HG03159 (cell line): ENCODE measurements at regions not wholly inside any gene's neighbourhood (a gene's known extent, or its start where the extent isn't known, plus 50 kb on each side); places are given as distances from the start of the nearest gene placed in this dataset.
"Not testable (repeated sequence)": the region's sequence is repeated elsewhere in the genome, so short reads cannot be mapped to it uniquely, and the experiment has no call there.

Experiments
- ATAC-seq: cut with Tn5 transposase; IDR thresholded peaks from one replicate; pipeline ENCODE4 v1.9.1; 2021; ENCODE audit warnings: mild to moderate bottlenecking, moderate library complexity; ENCODE audit not compliant: unreplicated experiment

DNA sequence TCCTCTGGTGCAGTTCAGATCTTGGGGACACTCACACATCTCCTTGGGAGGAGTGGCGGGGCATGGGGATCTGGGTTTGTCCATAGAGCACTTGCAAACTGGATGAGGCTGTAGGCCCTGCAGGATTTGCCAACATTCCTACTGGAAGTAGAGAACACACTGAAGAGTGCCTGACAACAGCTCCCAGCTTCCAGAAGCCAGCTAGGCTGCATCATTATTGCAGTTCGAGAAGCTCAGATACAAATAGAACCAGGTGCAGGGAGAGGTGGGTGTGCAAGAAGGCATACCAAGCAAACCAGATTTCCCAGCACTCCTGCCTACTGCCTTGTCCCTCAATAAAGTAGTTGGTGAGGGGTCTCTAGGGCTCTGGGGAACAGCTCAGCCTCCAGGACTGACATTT lies 52.5 kb downstream of the RHOB start:
- no peak for ATAC-seq

DNA sequence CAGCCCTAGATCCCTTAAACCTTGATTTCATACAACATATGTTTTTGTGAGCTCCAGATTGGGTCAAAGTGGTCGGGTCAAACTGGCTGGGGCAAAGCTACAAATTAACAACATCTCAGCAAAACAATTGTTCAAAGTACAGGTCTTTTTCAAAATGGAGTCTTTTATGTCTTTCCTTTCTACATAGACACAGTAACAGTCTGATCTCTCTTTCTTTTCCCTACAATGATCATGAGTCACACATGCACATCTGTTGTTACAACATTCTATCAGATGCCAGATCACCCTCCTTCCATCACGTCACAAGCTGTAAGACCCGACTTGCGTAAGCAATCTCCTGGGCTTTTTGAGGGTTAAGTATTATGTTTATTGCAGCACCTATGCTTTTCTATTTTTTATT lies 55.1 kb downstream of the RHOB start:
- no peak for ATAC-seq

DNA sequence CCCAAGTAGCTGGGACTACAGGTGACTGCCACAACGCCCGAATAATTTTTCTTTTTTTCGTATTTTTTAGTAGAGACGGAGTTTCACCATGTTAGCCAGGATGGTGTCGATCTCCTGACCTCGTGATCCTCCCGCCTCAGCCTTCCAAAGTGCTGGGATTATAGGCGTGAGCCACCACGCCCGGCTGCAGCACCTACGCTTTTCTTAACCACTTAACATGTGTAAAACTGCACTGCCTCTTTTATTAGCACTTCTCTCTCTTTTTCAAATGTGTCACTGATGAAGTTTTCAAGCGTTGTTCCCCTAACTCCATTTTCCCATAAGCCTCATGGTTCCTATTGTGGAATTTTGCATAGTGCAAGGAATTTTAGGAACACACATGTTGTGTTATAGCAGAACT lies 55.6 kb downstream of the RHOB start:
- ATAC-seq, result not testable (repeated sequence)

DNA sequence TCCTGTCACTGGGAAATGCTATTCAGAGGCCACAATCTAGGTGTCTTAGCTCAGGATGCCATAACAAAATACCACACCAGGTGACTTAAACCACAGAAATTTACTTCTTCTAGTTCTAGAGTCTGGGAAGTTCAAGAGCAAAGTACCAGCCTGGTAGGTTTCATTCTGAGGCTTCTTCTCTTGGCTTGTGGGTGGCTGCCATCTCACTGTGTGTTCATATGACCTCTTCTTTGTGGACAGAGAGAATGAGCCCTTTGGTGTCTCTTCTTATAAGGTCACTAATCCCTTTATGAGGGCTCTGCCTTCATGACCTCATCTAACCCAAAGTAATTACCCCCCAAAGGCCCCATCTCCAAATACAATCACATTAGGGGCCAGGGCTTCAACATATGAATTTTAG lies 57.3 kb downstream of the RHOB start:
- no peak for ATAC-seq

DNA sequence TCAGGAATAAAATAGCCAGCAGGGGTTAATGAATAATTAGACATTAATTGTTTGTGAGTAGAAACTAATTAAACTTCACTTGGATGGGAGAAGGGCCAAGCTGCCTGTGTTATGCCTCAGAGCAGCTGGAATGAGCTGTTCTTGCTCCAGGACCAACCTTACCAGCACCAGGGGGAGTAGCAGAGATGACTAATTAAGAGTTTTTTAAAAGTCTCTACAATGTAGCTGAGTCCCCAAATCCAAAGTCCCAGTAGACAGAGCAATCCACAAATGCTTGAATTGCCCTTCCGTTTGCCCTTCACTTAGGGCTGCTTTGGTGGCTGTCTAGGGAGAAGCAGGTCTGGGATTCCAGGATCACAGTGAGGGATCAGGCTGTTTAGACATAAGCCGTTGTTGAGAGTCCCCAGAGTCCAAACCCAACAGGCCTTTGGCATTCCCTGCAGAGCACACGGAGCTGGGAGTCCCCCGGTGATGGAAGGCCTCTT lies 59.4 kb downstream of the RHOB start:
- ATAC-seq, result no peak

DNA sequence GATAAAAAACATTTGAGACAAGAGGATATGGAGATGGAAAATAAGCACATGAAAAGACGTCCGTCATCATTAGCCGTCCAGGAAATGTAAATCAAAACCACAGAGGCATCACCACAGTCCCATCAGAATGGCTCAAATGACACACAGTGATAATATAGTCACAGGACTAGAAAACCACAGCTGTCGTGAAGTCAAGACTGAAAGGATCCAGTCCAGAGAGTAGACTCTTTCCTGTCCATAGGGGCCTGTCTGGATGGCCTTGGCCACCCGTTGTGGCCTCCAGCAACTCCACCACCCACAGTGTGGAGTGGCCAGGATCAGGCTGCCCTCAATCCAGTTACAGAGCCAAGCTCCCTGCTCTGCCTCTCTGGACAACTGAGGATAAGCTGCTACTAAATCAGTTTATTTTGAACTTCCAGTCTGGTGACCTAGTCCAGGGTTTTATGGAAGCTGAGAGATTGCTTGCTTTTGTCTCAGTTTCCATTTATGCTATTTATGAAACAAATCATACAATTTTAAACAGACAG lies 60.4 kb downstream of the RHOB start:
- peak; percentile 96 for ATAC-seq

DNA sequence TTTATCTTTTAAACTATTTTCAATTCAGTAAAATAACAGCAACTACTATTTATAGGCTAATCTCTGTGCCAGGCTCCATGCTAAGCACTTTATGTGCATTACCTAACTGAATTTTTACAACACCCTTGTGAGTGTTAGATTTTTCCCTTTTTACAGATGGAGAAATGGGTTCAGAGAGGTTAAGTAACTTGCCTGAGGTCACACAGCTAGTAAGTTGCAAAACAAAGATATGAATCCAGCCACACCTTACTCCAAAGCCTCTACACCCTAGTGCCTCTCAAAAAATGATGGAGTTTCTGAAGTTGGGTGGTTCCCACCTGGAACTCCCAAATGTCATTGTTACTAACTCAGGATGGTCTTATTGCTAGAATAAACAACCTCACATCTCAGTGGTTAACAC lies 60.8 kb downstream of the RHOB start:
- ATAC-seq, result no peak

DNA sequence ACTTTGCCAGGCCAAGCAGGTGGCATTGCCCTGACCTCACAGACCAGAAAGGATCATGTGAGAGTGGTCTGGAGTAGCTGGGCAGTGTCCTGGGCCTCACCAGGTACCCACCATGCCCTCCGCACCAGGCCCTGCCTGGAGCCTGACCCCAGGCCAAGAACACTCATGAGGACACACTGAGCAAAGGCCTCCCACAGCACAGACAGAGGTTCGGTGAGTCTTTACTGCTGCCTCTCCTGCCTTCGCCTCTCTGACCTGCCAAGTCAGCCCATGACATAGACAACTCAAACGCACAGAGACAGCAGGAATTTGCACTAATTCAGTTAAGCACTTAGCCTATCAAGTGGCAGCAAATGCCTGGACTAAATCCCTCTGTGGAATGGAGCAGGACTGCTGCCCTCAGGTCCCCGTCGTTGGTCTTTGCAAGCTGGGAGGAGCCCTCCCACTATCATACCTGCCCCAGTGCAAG lies 62.5 kb downstream of the RHOB start:
- ATAC-seq, result no peak

DNA sequence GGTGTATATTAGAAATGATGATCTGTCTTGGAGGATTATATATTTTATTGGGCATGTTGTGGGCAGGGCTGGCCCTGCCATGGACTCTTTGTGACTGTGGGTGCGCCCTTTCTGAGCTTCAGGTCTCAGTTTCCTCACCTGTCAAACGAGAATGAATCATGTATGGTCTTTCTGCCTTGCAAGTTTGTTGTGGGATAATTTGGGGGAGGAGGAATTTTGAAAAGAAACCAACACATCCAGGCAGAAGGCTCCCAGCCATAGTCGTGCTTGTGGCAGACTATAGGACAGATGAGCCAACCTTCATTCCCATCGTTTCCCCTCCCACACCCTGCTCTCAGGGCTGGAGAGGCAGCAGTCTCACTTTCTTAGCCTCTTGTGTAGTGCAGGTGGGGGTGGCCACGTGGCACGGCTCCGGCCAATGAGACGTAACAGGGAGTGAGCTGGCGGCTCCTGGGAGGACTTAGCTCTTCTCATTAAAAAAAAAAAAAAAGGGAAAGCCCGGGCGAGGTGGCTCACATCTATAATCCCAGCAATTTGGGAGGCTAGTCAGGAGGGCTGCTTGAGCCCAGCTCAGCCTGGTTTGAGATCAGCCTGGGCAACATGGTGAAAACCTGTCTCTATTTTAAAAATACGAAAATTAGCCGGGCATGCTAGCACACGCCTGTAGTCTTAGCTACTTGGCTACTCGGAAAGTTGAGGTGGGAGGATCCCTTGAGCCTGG lies 63.1 kb downstream of the RHOB start:
- no peak for ATAC-seq

DNA sequence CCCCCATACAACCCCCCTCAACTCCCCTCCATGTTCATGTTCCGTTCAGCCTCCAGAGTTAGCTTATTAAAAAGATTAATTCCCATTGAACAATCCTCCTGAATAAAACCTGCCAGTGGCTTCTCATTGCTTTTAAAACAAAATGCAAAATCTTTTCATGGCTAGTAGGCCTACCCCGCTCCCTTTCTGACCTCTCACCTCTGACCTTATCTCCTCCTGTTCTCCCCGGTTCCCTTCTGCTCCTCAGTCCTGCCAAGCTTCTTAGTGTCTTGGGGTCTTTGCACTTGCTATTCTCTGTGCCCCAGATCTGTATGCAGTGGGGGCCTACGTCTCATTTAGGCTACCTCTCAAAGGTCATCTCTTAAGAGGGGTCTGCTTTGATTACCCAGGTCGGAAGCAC lies 64.3 kb downstream of the RHOB start:
- no peak for ATAC-seq

DNA sequence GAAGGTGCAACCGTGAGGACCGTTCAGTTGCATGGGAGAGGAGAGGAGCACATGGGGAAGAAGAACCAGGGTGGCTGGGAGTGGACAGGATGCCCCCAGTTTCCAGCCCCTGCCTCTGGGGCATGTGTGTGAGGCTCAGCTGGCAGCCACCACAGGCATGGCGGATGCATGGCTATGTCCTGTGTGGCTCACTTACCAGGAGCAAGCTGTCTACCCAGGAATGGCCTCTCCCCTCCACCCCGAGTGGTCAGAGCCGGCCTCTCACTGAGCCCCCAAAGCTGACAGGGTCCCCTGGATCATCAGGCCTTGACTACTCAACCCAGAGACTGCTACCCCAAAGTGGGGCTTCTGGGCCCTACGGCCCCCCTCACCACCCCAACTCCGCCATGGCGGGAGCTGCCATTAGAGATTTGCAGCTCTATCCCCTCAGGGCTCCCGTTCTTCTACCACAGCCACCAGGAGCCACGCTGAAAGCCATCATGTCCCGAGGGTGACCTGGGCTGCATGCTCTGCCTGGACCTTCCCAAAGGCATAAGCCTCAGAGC lies 65.3 kb downstream of the RHOB start:
- ATAC-seq, result no peak

DNA sequence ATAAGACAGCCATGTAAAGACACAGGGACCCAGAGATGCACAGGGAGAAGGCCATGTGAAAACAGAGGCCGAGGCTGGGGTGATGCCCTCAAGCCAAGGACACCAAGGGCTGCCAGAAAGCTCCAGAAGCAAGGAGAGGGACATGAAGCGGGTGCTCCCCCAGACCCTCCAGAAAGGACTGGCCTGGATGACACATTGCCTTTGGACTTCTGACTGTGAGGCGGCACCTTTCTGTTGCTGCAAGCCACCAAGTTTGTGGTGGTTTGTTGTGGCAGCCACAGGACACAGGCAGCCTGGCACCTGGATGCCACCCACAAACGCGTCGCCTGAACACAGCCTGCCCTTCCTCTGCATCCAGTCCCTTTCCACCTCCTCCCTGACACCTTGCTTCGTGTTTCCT lies 67.1 kb downstream of the RHOB start:
- ATAC-seq, result no peak

DNA sequence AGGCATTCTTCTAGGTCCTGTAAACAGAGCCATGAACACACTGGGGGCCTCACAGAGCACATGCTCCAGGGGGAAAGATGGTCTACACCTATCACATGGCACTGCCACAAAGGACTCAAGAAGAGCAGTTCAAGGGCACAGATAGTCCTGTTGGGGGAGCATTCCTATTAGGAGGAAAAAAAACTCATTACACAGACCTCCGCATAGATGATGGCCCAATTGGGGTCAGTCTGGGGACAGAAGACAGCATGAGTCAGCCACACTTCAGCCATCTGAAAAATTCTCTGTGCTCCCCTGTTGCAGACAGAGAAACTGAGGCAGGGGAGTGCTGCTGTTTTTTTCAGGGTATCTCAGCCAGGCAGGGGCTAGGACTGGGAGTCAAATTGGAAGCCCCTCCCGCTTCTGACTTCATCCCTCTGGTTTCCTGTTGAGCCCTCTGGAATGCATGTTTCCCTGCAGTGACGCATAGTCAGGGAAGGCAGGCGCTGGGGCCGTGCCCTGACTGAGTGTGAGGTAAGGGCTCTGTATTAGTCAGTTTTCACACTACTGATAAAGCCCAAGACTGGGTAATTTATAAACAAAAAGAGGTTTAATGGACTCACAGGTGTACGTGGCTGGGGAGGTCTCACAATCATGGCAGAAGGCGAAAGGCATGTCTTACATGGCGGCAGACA lies 67.9 kb downstream of the RHOB start:
- no peak for ATAC-seq

DNA sequence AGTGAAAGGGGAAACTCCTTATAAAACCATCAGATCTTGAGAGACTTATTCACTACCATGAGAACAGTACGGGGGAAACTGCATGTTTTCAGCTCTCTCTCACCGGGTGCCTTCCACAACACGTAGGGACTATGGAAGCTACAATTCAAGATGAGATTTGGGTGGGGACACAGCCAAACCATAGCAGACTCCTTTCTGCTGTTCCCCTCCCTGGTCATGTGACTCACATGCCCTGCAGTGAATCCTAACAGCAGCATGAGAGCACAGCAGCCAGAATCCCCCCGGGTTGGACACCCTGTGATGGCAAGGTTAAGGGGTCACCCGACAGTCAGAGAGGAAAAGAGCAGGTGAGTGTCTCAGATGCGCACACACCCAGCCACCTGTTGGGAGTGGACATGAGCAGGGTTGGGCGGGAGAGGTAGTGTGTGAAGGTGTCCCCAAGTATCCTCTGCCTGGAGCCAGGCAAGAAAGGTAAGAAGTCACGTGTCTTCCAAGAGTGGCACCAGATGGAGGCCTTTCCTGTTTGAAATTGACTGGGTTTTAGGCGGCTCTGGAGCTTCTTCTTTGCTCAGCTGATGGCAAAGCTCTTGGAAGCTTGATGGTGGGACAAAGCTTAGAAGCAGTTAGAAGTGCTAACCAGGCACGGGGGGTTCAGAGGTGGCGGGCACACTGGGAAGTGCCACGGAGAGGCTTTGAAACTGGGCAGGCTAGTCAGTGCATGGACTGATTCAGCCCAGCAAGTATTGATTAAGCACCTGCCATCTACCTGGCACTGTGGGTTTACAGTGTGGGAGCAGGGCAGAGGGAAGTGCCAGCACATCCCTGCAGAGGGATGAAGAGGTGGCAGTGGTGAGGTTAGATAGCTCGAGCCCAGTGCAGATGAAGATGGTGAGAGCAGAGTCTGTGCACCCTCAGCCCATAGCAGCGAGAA lies 68.7 kb downstream of the RHOB start:
- ATAC-seq, result no peak

DNA sequence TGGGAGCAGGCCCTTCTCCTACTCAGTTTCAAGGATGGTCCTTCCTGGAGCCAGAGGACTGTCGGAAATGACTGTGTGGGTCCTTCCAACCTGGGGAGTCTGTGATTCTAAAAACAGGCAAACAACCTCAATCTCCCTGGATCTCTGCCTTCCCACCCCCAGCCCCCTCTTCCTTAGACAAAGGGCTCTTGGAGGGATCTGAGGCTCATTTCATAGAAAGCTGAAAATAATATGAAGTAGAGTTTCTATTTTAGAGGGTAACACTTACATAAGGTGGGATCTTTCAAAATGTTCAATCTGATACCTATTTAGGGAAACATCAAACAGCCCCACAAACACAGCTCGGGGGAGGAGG lies 69.4 kb downstream of the RHOB start:
- no peak for ATAC-seq

DNA sequence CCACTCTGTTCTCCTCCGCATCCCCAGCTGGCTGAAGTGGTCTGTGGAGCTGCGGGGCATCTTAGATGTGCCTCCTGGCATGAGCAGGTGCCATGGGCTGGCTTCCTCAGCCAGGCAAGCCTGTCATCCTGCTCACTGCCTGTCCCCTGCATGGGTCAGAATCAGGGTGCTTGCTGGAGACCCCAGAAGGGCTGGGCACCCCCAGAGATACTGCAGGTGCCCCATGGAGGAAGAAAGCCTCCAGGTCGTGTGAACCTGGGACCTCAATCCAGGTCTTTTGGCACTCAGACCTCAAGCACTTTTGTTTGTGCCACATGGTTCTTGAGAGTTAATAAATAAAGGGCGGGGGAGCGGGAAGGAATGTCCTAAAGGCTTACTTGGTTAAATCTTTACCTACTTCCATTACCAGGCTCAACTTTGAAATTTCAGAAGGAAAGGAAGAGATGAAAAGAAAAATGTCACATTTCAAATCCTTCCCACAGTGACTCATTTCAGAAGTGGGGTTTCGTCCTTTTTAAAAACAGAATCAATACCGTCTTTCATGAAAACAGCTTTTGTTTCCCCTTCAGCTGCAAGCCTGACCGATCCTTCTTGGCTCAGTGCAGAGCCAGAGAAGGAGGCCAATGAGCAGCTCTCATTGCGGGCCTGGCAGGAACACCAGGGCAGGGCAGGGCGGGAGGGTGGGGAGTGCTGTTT lies 69.9 kb downstream of the RHOB start:
- ATAC-seq, result peak; percentile 85

DNA sequence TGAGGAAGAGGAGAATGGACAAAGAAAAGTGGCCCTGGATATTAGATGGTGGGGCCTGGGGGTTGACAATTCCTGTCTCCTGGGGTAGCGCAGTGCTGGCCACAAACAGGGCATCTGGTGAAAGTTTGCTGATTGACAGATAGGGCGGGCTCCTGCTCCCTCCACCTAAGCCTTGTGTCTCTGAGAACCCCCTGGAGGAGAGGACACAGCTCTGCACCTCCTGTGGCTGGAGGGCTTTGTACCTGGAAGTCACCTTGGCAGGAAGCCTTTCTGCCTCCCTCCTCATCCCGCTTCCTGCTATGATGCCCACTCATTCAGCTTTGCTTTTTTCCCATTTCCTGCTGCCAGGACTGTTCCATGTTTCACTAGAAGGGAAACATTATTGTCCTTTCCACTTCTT lies 72.4 kb downstream of the RHOB start:
- no peak for ATAC-seq

DNA sequence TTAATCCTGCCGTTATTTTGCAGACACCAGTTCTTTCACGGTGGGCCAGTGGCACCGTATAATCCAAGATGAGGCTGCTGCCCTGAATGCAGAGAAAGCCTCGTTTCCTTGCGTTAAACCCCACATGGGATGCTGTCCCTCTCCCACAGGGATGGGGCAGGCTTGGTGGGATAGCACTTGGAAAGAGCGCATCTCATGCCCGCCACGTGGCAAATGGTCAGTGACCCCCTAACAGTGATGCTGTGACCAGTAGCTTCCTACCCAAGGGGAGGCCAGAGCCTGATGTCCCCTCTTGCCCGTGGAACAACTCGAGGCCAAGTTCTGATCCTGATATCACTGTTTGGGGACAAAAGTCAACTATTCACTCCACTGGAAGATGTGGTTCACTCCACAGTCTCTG lies 73.3 kb downstream of the RHOB start:
- ATAC-seq, result no peak

DNA sequence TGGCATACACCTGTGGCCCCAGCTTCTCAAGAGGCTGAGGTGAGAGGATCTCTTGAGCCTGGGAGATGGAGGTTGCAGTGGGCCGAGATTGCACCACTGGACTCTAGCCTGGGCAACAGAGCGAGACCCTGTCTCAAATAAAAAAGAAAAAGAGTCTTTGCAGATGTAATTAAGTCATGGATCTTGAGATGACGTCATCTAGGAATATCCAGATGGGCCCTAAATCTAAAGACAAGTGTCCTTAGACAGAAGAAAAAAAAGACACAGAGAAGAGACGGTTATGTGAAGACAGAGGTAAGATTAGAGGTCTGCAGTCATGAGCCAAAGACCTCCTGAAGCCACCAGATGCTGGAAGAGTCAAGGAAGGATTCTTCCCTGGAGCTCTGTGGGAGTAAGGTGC lies 74.3 kb downstream of the RHOB start:
- no peak for ATAC-seq

DNA sequence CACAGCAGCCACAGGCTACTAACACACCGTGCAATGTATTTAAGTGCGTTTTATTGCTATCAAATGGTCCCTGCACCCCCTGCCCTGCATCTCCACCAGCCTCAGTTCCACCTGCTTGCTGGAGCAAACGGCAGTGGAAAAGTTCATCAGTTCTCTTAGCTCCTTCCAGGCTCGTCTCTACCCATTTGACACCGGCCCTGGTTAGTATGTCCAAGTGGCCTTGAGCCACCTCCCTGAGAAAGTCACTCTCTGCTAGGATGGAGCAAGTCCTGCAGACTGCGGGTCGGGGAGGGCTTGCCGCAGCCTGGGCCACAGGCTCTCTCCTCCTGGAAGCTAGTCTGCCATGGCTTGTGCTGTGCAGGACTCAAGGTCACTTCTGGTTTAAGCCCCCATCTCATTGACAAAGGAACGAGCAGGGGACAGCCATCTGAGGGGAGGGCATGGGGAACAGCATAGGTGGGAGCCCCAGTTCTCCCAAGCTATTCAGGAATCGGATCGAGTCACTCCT lies 74.9 kb downstream of the RHOB start:
- ATAC-seq, result no peak
